DMS 273 treated with DMSO at 0.1 percent for 48 hours (cell line): ENCODE measurements at regions not wholly inside any gene's neighbourhood (a gene's known extent, or its start where the extent isn't known, plus 50 kb on each side); places are given as distances from the start of the nearest gene placed in this dataset.
A peak's percentile ranks its signal among the peaks of the same experiment; 100 is the strongest.
"Not testable (repeated sequence)": the region's sequence is repeated elsewhere in the genome, so short reads cannot be mapped to it uniquely, and the experiment has no call there.

Experiments used
- DNase-seq: peaks from one replicate; lab custom pipeline; 2025; lab: John Stamatoyannopoulos, UW

GRCh38 chr12:59404109-59404650 lies 191.6 kb upstream of the SLC16A7 start:
- no peak for DNase-seq

DNA sequence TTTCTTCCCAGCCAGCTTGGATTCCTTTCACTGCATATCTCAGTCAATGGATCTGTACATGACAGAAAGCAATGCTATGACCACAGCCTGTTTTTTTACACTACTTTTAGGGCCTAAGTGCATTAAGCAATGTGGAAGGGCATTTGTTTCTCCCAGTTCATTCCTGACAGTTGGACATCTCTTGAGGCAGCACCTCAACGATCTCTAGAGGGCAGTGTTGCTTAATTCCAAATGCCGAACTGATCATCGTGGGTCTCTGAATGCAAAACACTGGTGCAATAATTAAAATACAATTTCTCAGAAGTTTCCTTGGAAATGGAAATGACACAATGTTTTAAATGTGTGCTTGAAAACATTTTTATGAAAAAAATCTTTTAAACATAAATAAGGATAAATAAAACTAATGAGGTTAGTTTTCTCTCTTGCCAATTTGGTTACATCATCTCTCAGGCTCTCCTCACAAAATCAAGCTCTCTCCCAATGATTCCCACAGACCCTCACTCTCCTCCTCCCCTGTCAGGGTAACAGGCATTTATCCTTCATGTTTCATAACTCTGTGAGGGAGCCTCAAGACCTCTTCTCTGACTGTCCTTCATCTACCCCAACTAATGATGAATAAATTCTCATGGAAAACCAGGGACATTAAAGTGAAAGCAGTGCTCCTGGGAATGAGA lies 192.4 kb upstream of the SLC16A7 start:
- peak; percentile 30 for DNase-seq

- DNase-seq = no peak
Observed at GRCh38 chr12:59401862-59402261, 194.0 kb upstream of the SLC16A7 start.

- DNase-seq = no peak
Observed at GRCh38 chr12:59398164-59398563, 197.7 kb upstream of the SLC16A7 start.

DNA sequence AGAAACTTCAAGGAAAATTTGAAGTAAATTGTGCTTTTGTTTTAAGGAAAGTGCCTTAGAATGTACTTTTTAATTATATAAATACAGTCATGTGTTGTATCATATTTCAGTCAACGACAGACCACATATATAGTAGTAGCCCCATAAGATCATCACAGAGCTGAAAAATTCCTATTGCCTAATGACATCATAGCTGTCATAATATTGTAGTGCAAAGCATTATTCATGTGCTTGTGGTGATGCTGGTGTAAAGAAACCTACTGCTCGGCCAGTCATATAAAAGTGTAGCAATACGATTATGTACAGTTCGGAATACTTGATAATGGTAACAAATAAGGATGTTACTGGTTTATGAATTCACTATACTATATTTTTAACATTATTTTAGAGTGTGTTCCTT lies 198.9 kb upstream of the SLC16A7 start:
- no peak for DNase-seq

DNA sequence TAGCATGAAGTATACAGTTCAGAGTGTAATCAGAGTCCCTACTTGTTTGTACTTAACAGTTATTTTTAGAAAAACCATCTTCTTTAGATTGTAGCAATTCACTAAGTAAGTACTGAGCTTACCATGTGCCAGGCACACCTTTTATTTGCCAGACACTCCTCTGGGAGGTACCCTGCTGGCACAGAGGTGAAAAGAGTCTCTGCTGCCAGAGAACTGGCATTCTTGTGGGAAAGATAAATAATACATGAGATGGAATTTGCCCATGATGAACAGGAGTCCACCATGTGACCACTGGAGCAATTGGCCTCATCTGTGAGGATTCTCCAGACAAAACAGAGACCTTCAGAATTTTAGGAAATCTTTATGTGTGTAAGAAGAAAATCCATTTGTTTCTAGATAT lies 199.3 kb upstream of the SLC16A7 start:
- DNase-seq = no peak

DNA sequence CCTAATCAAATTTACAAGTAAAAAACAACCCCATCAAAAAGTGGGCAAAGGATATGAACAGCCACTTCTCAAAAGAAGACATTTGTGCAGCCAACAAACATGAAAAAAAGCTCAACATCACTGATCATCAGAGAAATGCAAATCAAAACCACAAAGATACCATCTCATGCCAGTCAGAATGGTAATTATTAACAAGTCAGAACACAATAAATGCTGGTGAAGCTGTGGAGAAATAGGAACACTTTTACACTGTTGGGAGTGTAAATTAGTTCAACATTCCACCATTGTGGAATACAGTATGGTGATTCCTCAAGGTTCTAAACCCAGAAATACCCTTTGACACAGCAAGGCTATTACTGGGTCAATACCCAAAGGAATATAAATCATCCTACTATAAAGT lies 200.5 kb upstream of the SLC16A7 start:
- DNase-seq = not testable (repeated sequence)

DNA sequence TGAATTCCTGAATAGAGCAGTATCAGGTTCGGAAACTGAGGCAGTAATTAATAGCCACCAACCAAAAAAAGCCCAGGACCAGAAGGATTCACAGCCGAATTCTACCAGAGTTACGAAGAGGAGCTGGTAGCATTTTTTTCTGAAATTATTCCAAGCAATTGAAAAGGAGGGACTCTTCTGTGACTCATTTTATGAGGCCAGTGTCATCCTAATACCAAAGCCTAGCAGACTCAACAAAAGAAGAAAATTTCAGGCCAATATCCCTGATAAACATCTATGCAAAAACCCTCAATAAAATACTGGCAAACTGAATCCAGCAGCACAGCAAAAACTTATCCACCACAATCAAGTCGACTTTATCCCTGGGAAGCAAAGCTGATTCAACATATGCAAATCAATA lies 202.3 kb upstream of the SLC16A7 start:
- DNase-seq = no peak

- DNase-seq = no peak
Observed at GRCh38 chr12:59389968-59390576, 205.8 kb upstream of the SLC16A7 start.

DNA sequence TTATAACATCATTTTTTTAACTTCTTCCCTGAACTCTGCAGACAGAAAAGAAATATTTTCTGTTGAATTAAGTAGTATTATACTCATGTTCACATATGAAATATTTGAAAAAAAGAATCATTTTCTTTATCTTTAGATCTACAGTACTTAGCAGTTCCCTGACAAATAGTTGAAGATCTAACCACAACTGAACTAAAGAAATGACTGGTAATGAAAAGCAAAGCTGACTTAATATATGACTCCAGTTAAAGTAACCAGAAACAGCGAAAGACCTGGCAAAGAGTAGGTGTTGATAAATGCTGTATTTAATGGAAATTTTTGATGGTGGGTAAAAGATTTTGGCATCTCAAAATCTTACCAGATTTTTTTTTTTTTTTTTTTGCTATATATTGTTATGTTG lies 207.1 kb upstream of the SLC16A7 start:
- no peak for DNase-seq

GRCh38 chr12:59388176-59388575 lies 207.7 kb upstream of the SLC16A7 start:
- DNase-seq = no peak

DNA sequence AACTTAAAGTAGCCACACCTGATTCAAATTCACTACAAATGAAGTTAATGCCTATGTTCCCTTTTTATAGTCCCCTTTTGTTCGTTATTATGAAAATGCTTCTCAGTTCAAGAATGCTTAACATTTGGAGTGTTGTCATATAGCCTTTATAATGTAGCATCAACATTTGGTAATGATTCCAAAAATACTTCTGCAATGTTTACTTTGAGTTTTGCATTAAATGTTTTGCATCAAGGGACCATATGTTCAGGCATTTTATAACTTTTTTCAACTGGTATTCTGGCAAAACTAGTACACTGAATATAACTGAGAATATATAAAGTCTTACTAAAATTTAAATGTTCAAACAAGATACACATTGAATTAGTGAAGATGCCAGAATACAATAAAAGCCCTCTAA lies 209.6 kb upstream of the SLC16A7 start:
- no peak for DNase-seq

GRCh38 chr12:59383079-59383822 lies 212.6 kb upstream of the SLC16A7 start:
- peak; percentile 87 for DNase-seq

DNA sequence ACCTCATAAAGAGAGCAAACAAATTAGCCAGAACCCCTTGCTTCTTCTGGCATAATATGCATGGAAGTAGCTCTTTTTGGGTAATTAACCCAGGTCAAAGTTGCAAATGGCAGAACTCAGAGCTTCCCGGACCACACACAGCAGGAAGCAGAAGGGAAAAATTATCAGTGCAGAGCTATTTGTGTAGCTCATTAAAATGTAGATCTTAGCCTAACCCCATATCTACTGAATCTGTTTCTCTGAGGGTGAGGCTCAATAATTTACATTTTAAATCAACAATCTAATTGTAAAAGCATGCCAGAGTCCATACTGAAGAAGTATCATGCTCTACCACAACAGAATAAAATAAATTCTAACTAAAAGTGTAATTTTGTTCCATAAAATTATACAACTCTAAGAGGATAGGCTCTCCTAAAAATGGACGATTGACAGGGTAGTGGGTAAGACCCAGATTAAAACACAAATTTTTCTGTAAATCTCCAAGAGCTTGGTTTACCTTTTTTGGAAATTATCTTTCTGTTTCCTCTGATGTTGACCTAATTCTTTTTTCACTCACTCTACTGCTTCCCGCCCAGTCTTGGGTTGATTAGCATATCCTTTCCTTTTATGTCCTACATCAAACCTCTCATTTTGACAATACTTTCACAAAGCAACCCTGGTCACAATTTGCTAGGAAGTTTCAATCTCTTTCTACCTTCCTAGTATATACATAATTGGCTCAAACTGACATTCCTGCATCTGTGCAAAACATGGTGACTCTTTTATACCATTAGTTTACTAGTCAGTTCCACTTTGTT lies 213.3 kb upstream of the SLC16A7 start:
- DNase-seq = no peak

- no peak for DNase-seq
Observed at GRCh38 chr12:59381106-59381505, 214.7 kb upstream of the SLC16A7 start.

- no peak for DNase-seq
Observed at GRCh38 chr12:59375633-59376032, 220.2 kb upstream of the SLC16A7 start.

DNA sequence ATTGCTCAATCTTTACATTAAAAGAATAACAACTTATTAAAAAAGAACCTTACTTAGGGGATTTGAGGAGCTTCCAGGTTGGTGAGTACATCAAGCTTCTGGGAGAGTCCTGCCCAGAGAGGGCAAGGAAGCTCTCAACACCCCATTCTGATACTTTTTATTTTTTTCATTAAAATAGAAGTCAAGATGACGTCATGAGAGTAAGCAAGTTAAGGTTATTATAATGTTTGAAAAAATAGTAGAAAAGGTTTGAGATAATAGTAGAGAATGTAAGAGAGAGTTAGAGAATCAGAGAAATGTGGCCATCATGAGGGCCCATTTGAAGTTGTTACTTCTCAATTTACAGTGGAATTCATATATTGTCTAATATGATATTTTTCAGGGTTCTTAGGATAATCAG lies 221.0 kb upstream of the SLC16A7 start:
- DNase-seq = no peak

DNA sequence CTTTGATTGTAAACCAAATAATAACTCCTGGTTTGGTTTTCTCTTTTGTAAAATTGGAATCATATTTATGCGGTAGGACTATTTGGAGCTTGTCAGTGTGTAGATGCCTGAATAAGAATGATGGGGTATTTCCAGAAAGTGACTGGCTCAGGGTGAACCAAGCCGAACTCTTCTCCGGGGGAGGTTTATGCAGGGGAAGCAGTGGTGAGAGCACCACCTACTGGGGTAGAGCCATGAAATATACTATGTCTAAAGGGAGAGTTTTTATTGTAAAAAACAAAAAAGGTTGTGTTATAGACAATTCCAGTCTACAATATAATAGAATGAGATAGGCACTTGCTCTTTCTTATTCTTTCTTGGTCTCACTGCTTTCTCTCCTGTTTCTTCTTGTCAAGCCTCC lies 222.9 kb upstream of the SLC16A7 start:
- DNase-seq = no peak

DNA sequence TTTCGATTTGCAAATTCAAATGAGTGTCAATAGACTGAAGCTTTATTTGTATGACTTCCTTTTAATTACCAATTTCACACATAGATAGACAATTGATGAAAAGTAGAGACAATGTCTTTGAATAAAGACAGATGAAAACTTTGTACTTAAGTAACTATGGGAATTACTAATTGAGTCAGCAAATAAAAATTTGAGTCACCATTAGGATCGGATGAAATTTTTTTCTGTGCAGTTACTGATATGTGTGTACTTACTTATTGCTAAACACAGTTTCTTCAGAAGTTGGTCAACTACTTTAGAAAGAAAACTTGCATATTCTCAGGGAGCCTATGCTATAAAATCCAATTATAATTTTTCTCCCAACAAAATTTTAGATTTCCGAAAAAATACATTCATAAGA lies 224.9 kb upstream of the SLC16A7 start:
- no peak for DNase-seq

- DNase-seq = no peak
Observed at GRCh38 chr12:59365133-59365532, 230.7 kb upstream of the SLC16A7 start.

GRCh38 chr12:59357811-59358210 lies 238.0 kb upstream of the SLC16A7 start:
- DNase-seq = no peak

- DNase-seq = not testable (repeated sequence)
Observed at GRCh38 chr12:59346248-59346647, 249.6 kb upstream of the SLC16A7 start.
